ENCODE measurements at regions not wholly inside any gene's neighbourhood (a gene's known extent, or its start where the extent isn't known, plus 50 kb on each side); places are given as distances from the start of the nearest gene placed in this dataset.

DNA sequence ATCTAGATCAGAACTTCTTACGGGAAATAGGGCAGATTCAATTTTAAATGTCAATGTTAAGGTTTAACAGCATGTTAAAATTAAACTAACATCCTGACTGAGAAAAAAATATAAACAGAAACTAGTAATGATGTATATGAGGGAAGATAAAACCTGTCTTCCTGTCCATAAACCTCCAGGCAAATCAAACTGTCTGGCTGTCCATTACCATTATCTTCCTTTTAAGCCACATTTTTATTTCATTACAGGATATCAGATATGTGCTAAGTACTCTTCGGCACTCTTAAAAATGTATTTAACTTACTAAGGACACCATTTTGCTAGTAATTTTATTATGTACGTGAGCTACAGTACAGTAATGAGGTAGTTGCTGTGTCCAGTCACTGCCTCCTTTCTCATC is 1461.7 kb upstream of the ALCAM start:
- no peak for DNase-seq (ENCODE audit: low read depth in 6 of 9, low spot score in 9 of 9)
- Histone ChIP-seq H3K27me3 (ENCODE audit: control insufficient read depth in 2 of 2, insufficient read depth in 1 of 2, low read length in 1 of 2) (no peaks in the 10 kb centered on the region), H3K4me3 (ENCODE audit: low read length in 2 of 2) (no peak overlapping the region), H3K4me1 (ENCODE audit: control insufficient read depth in 2 of 2, insufficient read depth in 2 of 2, low read length in 2 of 2) (no peaks in the 10 kb centered on the region), H3K9me3 (ENCODE audit: control insufficient read depth in 2 of 2, insufficient read depth in 1 of 2, low read length in 1 of 2) (no peaks in the 10 kb centered on the region), H3K27ac (ENCODE audit: low read depth in 1 of 2, low read length in 1 of 2) (no peak overlapping the region), H3K36me3 (ENCODE audit: control insufficient read depth in 2 of 2, insufficient read depth in 2 of 2, low read length in 1 of 2) (no peaks in the 10 kb centered on the region)
- 94% methylated on average over 3 of the region's 3 CpGs for WGBS

DNA sequence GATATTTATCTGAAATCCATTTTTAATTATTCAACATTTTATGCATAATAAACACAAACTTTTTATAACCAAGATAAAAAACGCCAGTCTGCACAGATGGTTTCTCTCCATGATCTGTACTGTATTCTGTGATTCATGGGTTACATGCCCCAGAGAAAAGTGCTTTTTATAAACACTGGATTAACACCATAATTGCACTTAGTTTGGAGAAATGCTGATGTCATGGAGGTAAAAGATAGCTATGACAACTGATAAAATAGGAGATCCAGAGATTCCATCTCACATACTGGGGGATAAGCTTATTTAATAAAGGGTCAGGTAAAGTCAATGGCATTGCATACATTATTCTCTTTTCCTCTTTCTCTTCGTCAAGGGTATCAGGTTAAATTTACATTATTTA is 1460.4 kb upstream of the ALCAM start:
- no peaks in the 10 kb centered on the region for H3K27me3 ChIP-seq (ENCODE audit: control insufficient read depth in 2 of 2, insufficient read depth in 1 of 2, low read length in 1 of 2)
- WGBS: 86% methylated on average over 2 of the region's 2 CpGs
- DNase-seq (ENCODE audit: low read depth in 6 of 9, low spot score in 9 of 9): no peak
- H3K27ac ChIP-seq (ENCODE audit: low read depth in 1 of 2, low read length in 1 of 2): no peak overlapping the region
- H3K4me1 ChIP-seq (ENCODE audit: control insufficient read depth in 2 of 2, insufficient read depth in 2 of 2, low read length in 2 of 2): no peaks in the 10 kb centered on the region
- H3K9me3 ChIP-seq (ENCODE audit: control insufficient read depth in 2 of 2, insufficient read depth in 1 of 2, low read length in 1 of 2): no peaks in the 10 kb centered on the region
- no peak overlapping the region for H3K4me3 ChIP-seq (ENCODE audit: low read length in 2 of 2)
- no peaks in the 10 kb centered on the region for H3K36me3 ChIP-seq (ENCODE audit: control insufficient read depth in 2 of 2, insufficient read depth in 2 of 2, low read length in 1 of 2)

DNA sequence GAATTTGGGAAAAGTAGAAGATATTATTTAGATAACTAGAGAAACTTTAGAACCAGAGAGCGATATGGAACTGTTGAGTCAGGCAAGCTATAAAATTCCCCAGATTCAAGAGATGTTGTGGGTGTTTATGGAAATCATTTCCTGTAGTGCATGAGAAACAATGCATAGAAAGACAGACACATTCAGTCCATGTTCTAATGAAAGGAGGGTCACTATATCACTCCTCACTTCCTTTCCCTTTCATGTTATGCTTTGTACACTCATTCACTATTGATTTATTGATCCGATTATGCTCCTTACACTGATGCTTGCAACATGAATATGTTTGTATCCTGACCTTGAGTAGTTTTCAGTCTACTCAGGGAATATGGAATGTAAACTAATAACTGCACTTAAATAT is 1459.9 kb upstream of the ALCAM start:
- Histone ChIP-seq H3K9me3 (ENCODE audit: control insufficient read depth in 2 of 2, insufficient read depth in 1 of 2, low read length in 1 of 2) (no peaks in the 10 kb centered on the region), H3K27me3 (ENCODE audit: control insufficient read depth in 2 of 2, insufficient read depth in 1 of 2, low read length in 1 of 2) (no peaks in the 10 kb centered on the region), H3K4me3 (ENCODE audit: low read length in 2 of 2) (no peak overlapping the region), H3K36me3 (ENCODE audit: control insufficient read depth in 2 of 2, insufficient read depth in 2 of 2, low read length in 1 of 2) (no peaks in the 10 kb centered on the region), H3K27ac (ENCODE audit: low read depth in 1 of 2, low read length in 1 of 2) (no peak overlapping the region), H3K4me1 (ENCODE audit: control insufficient read depth in 2 of 2, insufficient read depth in 2 of 2, low read length in 2 of 2) (no peaks in the 10 kb centered on the region)
- no peak for DNase-seq (ENCODE audit: low read depth in 6 of 9, low spot score in 9 of 9)
- WGBS: 95% methylated on average over 2 of the region's 2 CpGs

DNA sequence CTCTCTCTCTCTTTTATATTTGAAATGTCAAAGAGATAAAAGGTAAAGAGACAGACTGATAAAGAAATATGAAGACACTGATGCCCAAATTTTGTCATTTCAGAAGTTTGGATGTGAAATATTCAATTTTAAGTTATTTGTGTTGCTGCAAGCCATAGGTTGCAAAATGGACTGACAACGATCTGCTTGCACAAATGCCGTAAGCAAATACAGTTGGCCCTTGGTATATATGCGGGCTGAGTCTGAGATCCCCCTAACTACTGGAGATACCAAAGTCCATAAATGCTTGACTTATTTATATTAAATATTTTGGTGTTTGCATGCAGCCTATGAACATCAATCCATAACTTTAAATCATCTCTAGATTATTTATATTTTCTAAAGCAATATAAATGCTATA is 1459.1 kb upstream of the ALCAM start:
- no peak for DNase-seq (ENCODE audit: low read depth in 6 of 9, low spot score in 9 of 9)
- no peaks in the 10 kb centered on the region for H3K9me3 ChIP-seq (ENCODE audit: control insufficient read depth in 2 of 2, insufficient read depth in 1 of 2, low read length in 1 of 2)
- H3K27ac ChIP-seq (ENCODE audit: low read depth in 1 of 2, low read length in 1 of 2): no peak overlapping the region
- no peak overlapping the region for H3K4me3 ChIP-seq (ENCODE audit: low read length in 2 of 2)
- H3K4me1 ChIP-seq (ENCODE audit: control insufficient read depth in 2 of 2, insufficient read depth in 2 of 2, low read length in 2 of 2): no peaks in the 10 kb centered on the region
- WGBS: 95% methylated on average over 3 of the region's 3 CpGs
- H3K27me3 ChIP-seq (ENCODE audit: control insufficient read depth in 2 of 2, insufficient read depth in 1 of 2, low read length in 1 of 2): no peaks in the 10 kb centered on the region
- H3K36me3 ChIP-seq (ENCODE audit: control insufficient read depth in 2 of 2, insufficient read depth in 2 of 2, low read length in 1 of 2): no peaks in the 10 kb centered on the region

DNA sequence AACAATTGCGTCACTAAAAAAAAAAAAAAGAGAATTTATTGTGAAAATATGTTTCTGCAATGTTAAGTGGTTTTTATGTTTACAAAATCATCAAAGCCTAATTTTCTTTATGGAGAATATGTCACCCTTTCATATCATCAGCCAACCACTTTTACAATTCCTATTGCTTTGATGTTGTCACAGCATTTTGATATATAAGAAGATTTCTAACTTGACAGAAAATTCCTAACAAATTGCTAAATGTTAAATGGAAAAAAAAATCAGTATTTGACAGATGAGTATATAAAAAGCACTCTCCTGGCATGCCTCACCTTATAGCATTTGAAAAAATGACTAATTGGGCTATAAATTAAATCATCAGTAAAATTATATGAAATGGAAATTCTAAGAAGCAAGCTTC is 1457.3 kb upstream of the ALCAM start:
- 94% methylated on average over 1 of the region's 1 CpG for WGBS
- Histone ChIP-seq H3K27me3 (ENCODE audit: control insufficient read depth in 2 of 2, insufficient read depth in 1 of 2, low read length in 1 of 2) (no peaks in the 10 kb centered on the region), H3K9me3 (ENCODE audit: control insufficient read depth in 2 of 2, insufficient read depth in 1 of 2, low read length in 1 of 2) (no peaks in the 10 kb centered on the region), H3K36me3 (ENCODE audit: control insufficient read depth in 2 of 2, insufficient read depth in 2 of 2, low read length in 1 of 2) (no peaks in the 10 kb centered on the region), H3K4me3 (ENCODE audit: low read length in 2 of 2) (no peak overlapping the region), H3K27ac (ENCODE audit: low read depth in 1 of 2, low read length in 1 of 2) (no peak overlapping the region), H3K4me1 (ENCODE audit: control insufficient read depth in 2 of 2, insufficient read depth in 2 of 2, low read length in 2 of 2) (no peaks in the 10 kb centered on the region)
- no peak for DNase-seq (ENCODE audit: low read depth in 6 of 9, low spot score in 9 of 9)

DNA sequence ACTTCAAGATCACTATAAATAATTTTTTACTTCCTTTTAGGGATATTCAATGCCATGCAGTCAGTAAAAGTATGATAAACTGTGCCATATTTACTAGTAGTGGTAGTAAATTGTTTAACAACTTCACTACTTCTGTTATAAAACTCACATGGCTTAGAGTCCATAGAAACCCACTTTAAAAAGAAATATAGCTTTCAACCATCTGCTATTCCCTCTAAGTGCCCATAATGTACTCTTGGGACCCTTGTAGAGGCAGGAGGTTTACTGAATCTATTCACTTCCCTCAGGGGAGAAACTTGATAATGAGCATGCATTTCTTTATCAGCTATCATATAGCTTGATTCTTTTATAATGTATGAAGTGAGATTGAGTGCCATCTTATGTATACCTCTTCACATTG is 1448.4 kb upstream of the ALCAM start:
- no peak overlapping the region for H3K27ac ChIP-seq (ENCODE audit: low read depth in 1 of 2, low read length in 1 of 2)
- DNase-seq (ENCODE audit: low read depth in 6 of 9, low spot score in 9 of 9): no peak
- H3K4me1 ChIP-seq (ENCODE audit: control insufficient read depth in 2 of 2, insufficient read depth in 2 of 2, low read length in 2 of 2): no peaks in the 10 kb centered on the region
- H3K4me3 ChIP-seq (ENCODE audit: low read length in 2 of 2): no peak overlapping the region
- H3K9me3 ChIP-seq (ENCODE audit: control insufficient read depth in 2 of 2, insufficient read depth in 1 of 2, low read length in 1 of 2): no peaks in the 10 kb centered on the region
- no peaks in the 10 kb centered on the region for H3K36me3 ChIP-seq (ENCODE audit: control insufficient read depth in 2 of 2, insufficient read depth in 2 of 2, low read length in 1 of 2)
- H3K27me3 ChIP-seq (ENCODE audit: control insufficient read depth in 2 of 2, insufficient read depth in 1 of 2, low read length in 1 of 2): no peaks in the 10 kb centered on the region

DNA sequence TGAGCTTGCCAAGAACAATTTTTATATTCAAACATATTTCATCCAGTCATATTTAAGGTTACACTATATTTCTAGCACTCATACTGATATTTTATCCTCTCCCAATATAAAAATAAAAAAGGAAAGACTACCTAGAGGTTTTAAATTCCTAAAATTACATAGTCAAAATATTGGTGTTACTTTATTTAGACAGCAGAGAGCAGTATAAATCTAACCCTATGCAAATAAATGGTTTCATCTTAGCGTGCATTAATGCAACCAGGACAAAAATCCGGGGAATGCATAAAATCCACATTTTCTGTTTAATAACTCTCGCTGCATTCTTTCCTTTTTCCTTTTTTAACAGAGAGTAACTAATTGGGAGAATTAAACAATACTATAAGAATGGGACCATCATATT is 1447.4 kb upstream of the ALCAM start:
- Histone ChIP-seq H3K36me3 (ENCODE audit: control insufficient read depth in 2 of 2, insufficient read depth in 2 of 2, low read length in 1 of 2) (no peaks in the 10 kb centered on the region), H3K27ac (ENCODE audit: low read depth in 1 of 2, low read length in 1 of 2) (no peak overlapping the region), H3K27me3 (ENCODE audit: control insufficient read depth in 2 of 2, insufficient read depth in 1 of 2, low read length in 1 of 2) (no peaks in the 10 kb centered on the region), H3K9me3 (ENCODE audit: control insufficient read depth in 2 of 2, insufficient read depth in 1 of 2, low read length in 1 of 2) (no peaks in the 10 kb centered on the region), H3K4me3 (ENCODE audit: low read length in 2 of 2) (no peak overlapping the region), H3K4me1 (ENCODE audit: control insufficient read depth in 2 of 2, insufficient read depth in 2 of 2, low read length in 2 of 2) (no peaks in the 10 kb centered on the region)
- no peak for DNase-seq (ENCODE audit: low read depth in 6 of 9, low spot score in 9 of 9)
- 57% methylated on average over 3 of the region's 3 CpGs for WGBS

DNA sequence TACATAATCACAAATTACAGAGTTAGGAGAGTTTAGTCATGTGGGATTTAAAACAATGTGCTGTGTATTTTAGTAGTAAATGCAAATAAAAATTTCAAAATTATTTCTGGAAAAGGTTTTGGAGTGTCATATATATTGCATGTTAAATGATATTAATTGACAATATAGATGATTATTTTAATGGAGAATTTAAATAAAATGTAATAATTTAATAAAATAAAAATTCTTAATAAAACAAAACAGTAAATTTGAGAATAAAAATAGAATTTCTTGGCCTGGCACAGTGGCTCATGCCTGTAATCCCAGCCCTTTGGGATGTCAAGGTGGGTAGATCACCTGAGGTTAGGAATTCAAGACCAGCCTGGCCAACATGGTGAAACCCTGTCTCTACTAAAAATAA is 1442.8 kb upstream of the ALCAM start:
- Histone ChIP-seq H3K27ac (ENCODE audit: low read depth in 1 of 2, low read length in 1 of 2) (no peak overlapping the region), H3K4me1 (ENCODE audit: control insufficient read depth in 2 of 2, insufficient read depth in 2 of 2, low read length in 2 of 2) (no peaks in the 10 kb centered on the region), H3K4me3 (ENCODE audit: low read length in 2 of 2) (no peak overlapping the region), H3K9me3 (ENCODE audit: control insufficient read depth in 2 of 2, insufficient read depth in 1 of 2, low read length in 1 of 2) (no peaks in the 10 kb centered on the region), H3K27me3 (ENCODE audit: control insufficient read depth in 2 of 2, insufficient read depth in 1 of 2, low read length in 1 of 2) (no peaks in the 10 kb centered on the region), H3K36me3 (ENCODE audit: control insufficient read depth in 2 of 2, insufficient read depth in 2 of 2, low read length in 1 of 2) (no peaks in the 10 kb centered on the region)
- no peak for DNase-seq (ENCODE audit: low read depth in 6 of 9, low spot score in 9 of 9)

DNA sequence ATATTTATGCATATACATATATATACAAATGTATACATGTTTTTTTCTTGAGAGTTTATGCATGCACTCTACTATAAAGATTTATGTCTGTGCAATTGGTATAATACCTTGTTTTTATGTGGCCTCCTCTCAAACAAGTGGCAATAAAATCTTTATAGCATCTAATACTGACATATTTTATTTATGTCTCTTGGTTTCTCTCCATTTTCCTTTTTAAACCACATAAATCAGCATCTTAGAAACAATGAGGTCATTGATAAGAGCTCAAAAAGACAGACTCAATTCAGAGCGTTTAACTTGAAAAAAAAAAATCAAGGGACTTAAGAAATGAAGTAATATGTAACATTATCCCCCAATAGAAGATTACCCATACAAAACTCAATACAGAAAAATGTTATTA is 1442.2 kb upstream of the ALCAM start:
- 43% methylated on average over 1 of the region's 1 CpG for WGBS

DNA sequence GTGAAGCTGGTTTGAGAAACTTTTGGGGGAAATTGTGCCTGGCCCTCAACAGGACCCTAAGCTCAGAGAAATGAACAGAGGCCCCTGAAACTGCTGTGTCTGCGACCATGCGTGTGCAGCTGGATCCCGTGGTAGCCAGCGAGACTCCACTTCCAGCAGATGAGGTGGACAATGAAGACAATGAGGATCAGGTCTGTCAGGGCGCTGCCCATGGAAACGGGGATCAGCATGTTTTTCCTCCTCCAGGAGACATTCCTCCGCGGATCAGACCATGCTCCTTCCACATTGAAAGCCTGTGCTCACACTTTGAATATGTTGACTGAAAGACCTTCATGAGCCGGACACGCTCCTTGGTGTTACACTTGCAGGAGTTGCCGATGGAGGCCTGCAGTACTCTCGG is 1439.8 kb upstream of the ALCAM start:
- H3K9me3 ChIP-seq (ENCODE audit: control insufficient read depth in 2 of 2, insufficient read depth in 1 of 2, low read length in 1 of 2): no peaks in the 10 kb centered on the region
- WGBS: 96% methylated on average over 12 of the region's 12 CpGs
- H3K27ac ChIP-seq (ENCODE audit: low read depth in 1 of 2, low read length in 1 of 2): no peak overlapping the region
- no peak for DNase-seq (ENCODE audit: low read depth in 6 of 9, low spot score in 9 of 9)
- H3K4me3 ChIP-seq (ENCODE audit: low read length in 2 of 2): no peak overlapping the region
- H3K4me1 ChIP-seq (ENCODE audit: control insufficient read depth in 2 of 2, insufficient read depth in 2 of 2, low read length in 2 of 2): no peaks in the 10 kb centered on the region
- H3K27me3 ChIP-seq (ENCODE audit: control insufficient read depth in 2 of 2, insufficient read depth in 1 of 2, low read length in 1 of 2): no peaks in the 10 kb centered on the region
- H3K36me3 ChIP-seq (ENCODE audit: control insufficient read depth in 2 of 2, insufficient read depth in 2 of 2, low read length in 1 of 2): no peaks in the 10 kb centered on the region

More for the DNA sequence above, 1442.2 kb upstream of the ALCAM start:
- no peak overlapping the region for H3K4me3 ChIP-seq (ENCODE audit: low read length in 2 of 2)
- H3K27me3 ChIP-seq (ENCODE audit: control insufficient read depth in 2 of 2, insufficient read depth in 1 of 2, low read length in 1 of 2): no peaks in the 10 kb centered on the region
- no peaks in the 10 kb centered on the region for H3K36me3 ChIP-seq (ENCODE audit: control insufficient read depth in 2 of 2, insufficient read depth in 2 of 2, low read length in 1 of 2)
- H3K4me1 ChIP-seq (ENCODE audit: control insufficient read depth in 2 of 2, insufficient read depth in 2 of 2, low read length in 2 of 2): no peaks in the 10 kb centered on the region
- no peak for DNase-seq (ENCODE audit: low read depth in 6 of 9, low spot score in 9 of 9)
- H3K9me3 ChIP-seq (ENCODE audit: control insufficient read depth in 2 of 2, insufficient read depth in 1 of 2, low read length in 1 of 2): no peaks in the 10 kb centered on the region
- no peak overlapping the region for H3K27ac ChIP-seq (ENCODE audit: low read depth in 1 of 2, low read length in 1 of 2)
